ENCODE measurements at regions not wholly inside any gene's neighbourhood (a gene's known extent, or its start where the extent isn't known, plus 50 kb on each side); places are given as distances from the start of the nearest gene placed in this dataset.
"Not testable (repeated sequence)": the region's sequence is repeated elsewhere in the genome, so short reads cannot be mapped to it uniquely, and the experiment has no call there.

DNA sequence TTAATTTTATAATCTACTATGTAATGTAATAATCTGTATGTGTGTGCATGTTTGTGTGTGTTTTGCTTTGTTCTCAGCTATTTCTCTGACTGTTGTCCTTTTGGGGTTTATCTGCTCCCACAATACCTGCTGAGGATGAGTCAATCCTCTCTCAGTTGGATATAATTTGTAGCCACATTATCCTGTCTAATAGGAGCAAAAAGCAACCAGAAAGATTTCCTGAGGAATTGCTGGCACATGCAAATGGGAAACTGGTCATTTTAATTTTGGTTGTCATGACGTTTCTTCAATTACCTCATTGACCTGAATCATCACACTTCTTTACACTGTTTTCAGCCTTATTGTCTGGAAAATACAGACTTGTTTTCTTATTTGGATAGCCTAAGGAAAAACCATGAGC lies 488.4 kb downstream of the KLF5 start:
- Histone ChIP-seq H3K4me1 (ENCODE audit: control insufficient read depth, insufficient read depth, low read length) (no peaks in the 10 kb centered on the region), H3K27me3 (ENCODE audit: control insufficient read depth, insufficient read depth, low read length) (no peaks in the 10 kb centered on the region), H3K27ac (ENCODE audit: low read depth, low read length) (no peak overlapping the region), H3K9ac (ENCODE audit: low read length) (no peak overlapping the region), H3K4me3 (ENCODE audit: low read length) (no peak overlapping the region), H3K36me3 (ENCODE audit: control insufficient read depth, insufficient read depth, low read length) (no peaks in the 10 kb centered on the region)

DNA sequence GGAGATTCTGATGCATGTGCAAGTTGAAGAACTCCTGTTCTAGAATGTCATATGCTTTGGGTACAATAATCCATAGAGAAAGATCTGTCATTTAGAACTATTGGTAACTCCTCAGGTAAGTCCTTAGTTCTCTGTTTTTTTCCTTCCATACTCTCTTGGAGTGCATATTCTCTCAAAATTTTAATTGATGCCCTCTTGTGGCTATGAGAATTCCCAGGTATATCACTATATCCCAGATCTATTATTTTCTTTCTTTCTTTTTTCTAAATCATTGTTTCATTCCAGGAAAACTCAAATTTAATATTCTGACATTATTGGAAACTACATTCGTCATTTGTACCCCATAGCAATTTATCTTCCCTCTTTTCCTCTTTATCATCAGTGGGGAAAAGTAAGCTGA lies 485.4 kb downstream of the KLF5 start:
- no peak overlapping the region for H3K4me3 ChIP-seq (ENCODE audit: low read length)
- no peak overlapping the region for H3K9ac ChIP-seq (ENCODE audit: low read length)
- no peaks in the 10 kb centered on the region for H3K36me3 ChIP-seq (ENCODE audit: control insufficient read depth, insufficient read depth, low read length)
- no peak overlapping the region for H3K27ac ChIP-seq (ENCODE audit: low read depth, low read length)
- no peaks in the 10 kb centered on the region for H3K4me1 ChIP-seq (ENCODE audit: control insufficient read depth, insufficient read depth, low read length)
- H3K27me3 ChIP-seq (ENCODE audit: control insufficient read depth, insufficient read depth, low read length): no peaks in the 10 kb centered on the region

DNA sequence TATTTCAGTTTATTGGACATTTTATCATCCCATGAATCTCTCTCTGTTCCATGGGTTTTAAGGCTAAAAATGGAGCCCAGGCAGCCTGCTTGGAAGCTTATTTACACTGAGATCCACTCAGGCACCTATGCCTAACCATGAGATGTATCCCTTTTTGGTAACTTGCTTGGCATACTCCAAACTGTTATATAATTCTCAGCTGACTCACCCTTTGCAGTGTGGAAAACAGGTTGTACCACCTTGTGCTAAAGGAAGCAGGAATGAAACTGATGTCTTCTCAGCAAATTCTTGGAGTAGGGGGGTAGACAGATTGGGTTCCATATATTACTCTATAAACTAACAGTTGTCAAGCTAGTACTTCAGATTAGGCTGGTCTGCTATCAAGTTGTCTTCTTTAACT lies 483.6 kb downstream of the KLF5 start:
- no peaks in the 10 kb centered on the region for H3K4me1 ChIP-seq (ENCODE audit: control insufficient read depth, insufficient read depth, low read length)
- H3K9ac ChIP-seq (ENCODE audit: low read length): no peak overlapping the region
- no peaks in the 10 kb centered on the region for H3K36me3 ChIP-seq (ENCODE audit: control insufficient read depth, insufficient read depth, low read length)
- H3K27me3 ChIP-seq (ENCODE audit: control insufficient read depth, insufficient read depth, low read length): no peaks in the 10 kb centered on the region
- H3K27ac ChIP-seq (ENCODE audit: low read depth, low read length): no peak overlapping the region
- no peak overlapping the region for H3K4me3 ChIP-seq (ENCODE audit: low read length)

DNA sequence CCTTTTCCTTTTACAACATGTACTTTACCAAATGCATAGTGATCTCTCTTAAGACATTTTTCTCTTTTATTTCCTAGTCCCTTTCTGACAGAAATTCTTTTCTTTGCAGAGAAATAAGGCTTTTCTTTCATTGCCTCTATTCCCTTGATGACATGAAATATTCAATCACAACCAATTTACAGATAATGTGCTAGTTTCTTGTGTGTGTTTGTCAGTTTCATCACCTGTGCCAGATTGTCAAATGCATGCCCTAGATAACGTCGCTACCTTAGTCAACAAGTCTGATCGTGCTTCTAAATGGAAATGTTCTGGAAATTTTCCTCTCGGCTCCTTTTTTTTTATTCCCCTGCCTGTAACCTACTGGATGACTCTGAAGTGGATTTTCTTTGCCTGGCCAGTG lies 478.1 kb downstream of the KLF5 start:
- Histone ChIP-seq H3K9ac (ENCODE audit: low read length) (no peak overlapping the region), H3K36me3 (ENCODE audit: control insufficient read depth, insufficient read depth, low read length) (no peaks in the 10 kb centered on the region), H3K27ac (ENCODE audit: low read depth, low read length) (no peak overlapping the region), H3K4me1 (ENCODE audit: control insufficient read depth, insufficient read depth, low read length) (no peaks in the 10 kb centered on the region), H3K4me3 (ENCODE audit: low read length) (no peak overlapping the region), H3K27me3 (ENCODE audit: control insufficient read depth, insufficient read depth, low read length) (no peaks in the 10 kb centered on the region)

DNA sequence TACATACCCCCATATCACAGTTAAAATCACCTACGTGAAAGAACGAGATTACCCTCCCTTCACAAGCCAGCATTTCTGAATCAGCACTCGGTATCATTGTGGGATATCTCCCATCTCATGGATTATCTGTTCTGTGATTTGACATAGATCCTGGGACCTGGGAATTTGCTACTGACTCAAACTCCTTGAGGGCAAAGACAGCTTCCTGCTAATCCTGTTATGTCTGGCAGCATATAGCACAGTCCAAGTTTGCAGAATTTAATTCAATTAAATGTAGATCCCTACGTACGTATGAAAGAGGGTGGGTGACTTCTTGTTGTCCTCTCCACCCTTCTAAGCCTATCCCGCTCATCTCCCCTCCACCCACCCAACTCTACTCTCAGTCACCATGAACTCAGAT lies 476.5 kb downstream of the KLF5 start:
- Histone ChIP-seq H3K36me3 (ENCODE audit: control insufficient read depth, insufficient read depth, low read length) (no peaks in the 10 kb centered on the region), H3K4me1 (ENCODE audit: control insufficient read depth, insufficient read depth, low read length) (no peaks in the 10 kb centered on the region), H3K4me3 (ENCODE audit: low read length) (no peak overlapping the region), H3K27ac (ENCODE audit: low read depth, low read length) (no peak overlapping the region), H3K27me3 (ENCODE audit: control insufficient read depth, insufficient read depth, low read length) (no peaks in the 10 kb centered on the region), H3K9ac (ENCODE audit: low read length) (no peak overlapping the region)

DNA sequence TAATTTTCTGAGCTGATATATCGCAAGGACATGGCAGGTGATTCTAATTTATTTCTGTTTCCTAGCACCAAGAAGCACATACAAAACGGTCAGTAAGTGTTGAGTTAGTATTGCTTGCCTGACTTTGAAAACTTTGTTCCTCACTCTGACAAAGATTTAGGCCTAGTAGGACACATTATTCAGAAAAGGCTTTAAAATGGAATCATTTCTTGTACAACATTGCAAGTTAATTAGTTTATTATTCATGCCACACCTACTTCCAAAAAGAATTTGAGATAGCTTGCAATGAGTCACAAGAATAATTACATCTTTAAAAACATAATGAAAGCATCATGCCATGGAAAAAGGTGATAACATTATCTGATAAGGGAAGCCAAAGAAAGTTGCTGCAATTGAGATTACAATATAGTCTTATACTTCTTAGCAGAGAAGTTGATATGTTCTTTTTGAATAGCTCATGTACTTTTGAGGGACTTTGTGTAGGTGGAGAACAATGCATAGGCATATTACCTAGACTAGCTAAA lies 474.2 kb downstream of the KLF5 start:
- H3K4me1 ChIP-seq (ENCODE audit: control insufficient read depth, insufficient read depth, low read length): no peaks in the 10 kb centered on the region
- no peak overlapping the region for H3K9ac ChIP-seq (ENCODE audit: low read length)

DNA sequence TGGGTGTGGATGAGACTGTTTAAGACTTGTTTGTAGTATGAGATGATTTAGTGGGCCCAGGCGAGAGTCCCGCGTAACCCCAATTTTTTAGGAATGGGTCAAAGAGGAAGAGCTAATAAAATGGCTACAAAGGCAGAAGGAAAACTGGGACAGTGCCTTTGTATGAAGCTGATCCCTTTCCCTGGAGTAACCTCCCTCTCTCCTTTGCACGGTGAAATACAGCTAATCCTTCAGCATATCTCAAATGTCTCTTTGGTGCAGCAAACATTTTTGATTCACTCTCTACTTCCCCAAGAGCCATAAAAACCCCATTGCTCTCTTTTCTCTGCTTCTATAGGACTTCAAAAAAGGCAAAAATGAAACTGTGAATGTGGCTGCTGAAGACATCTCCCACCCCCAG lies 473.8 kb downstream of the KLF5 start:
- Histone ChIP-seq H3K4me1 (ENCODE audit: control insufficient read depth, insufficient read depth, low read length) (no peaks in the 10 kb centered on the region), H3K36me3 (ENCODE audit: control insufficient read depth, insufficient read depth, low read length) (no peaks in the 10 kb centered on the region), H3K27me3 (ENCODE audit: control insufficient read depth, insufficient read depth, low read length) (no peaks in the 10 kb centered on the region), H3K9ac (ENCODE audit: low read length) (no peak overlapping the region), H3K27ac (ENCODE audit: low read depth, low read length) (no peak overlapping the region), H3K4me3 (ENCODE audit: low read length) (no peak overlapping the region)

More for the DNA sequence above, 474.2 kb downstream of the KLF5 start:
- Histone ChIP-seq H3K27me3 (ENCODE audit: control insufficient read depth, insufficient read depth, low read length) (no peaks in the 10 kb centered on the region), H3K36me3 (ENCODE audit: control insufficient read depth, insufficient read depth, low read length) (no peaks in the 10 kb centered on the region), H3K4me3 (ENCODE audit: low read length) (no peak overlapping the region), H3K27ac (ENCODE audit: low read depth, low read length) (no peak overlapping the region)

DNA sequence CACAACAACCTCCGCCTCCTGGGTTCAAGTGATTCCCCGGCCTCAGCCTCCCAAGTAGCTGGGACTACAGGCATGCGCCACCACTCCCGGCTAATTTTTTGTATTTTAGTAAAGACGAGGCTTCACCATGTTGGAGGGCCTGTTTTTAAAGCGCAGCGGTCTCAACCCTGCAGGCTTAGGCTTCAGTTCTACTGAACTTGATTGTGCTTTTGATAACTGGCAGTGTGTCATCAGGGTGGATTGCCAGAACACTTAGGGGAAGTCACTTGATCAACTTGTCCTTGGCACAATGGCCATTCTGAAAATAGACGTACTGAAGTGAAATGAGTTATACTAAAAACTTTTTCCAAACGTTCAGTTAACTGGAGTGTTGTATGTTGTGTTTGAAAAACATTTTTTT lies 472.2 kb downstream of the KLF5 start:
- no peak overlapping the region for H3K9ac ChIP-seq (ENCODE audit: low read length)
- H3K27ac ChIP-seq (ENCODE audit: low read depth, low read length): no peak overlapping the region
- no peaks in the 10 kb centered on the region for H3K36me3 ChIP-seq (ENCODE audit: control insufficient read depth, insufficient read depth, low read length)
- H3K27me3 ChIP-seq (ENCODE audit: control insufficient read depth, insufficient read depth, low read length): no peaks in the 10 kb centered on the region
- H3K4me3 ChIP-seq (ENCODE audit: low read length): no peak overlapping the region
- no peaks in the 10 kb centered on the region for H3K4me1 ChIP-seq (ENCODE audit: control insufficient read depth, insufficient read depth, low read length)

DNA sequence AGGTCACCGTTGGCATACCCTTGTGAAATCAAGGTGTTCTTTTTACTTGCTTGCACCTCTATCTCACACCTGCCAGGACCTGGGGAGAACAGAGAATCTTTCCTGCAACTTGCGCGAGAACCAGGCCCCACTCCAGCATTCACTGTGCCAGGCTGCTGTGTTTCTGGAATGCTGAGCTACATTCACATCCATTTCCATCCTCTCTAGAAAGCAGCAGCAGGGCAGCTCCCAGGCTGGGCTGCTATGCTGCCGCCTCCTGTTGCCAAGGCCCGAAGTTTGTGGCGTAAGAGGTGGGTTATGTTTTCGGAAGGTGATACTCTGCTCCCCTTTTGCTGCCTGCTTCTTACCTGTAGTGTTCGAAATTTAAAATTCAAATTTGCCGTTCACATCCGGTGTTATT lies 464.1 kb downstream of the KLF5 start:
- Histone ChIP-seq H3K4me1 (ENCODE audit: control insufficient read depth, insufficient read depth, low read length) (no peaks in the 10 kb centered on the region), H3K27me3 (ENCODE audit: control insufficient read depth, insufficient read depth, low read length) (no peaks in the 10 kb centered on the region), H3K27ac (ENCODE audit: low read depth, low read length) (no peak overlapping the region), H3K4me3 (ENCODE audit: low read length) (no peak overlapping the region), H3K36me3 (ENCODE audit: control insufficient read depth, insufficient read depth, low read length) (no peaks in the 10 kb centered on the region), H3K9ac (ENCODE audit: low read length) (no peak overlapping the region)

DNA sequence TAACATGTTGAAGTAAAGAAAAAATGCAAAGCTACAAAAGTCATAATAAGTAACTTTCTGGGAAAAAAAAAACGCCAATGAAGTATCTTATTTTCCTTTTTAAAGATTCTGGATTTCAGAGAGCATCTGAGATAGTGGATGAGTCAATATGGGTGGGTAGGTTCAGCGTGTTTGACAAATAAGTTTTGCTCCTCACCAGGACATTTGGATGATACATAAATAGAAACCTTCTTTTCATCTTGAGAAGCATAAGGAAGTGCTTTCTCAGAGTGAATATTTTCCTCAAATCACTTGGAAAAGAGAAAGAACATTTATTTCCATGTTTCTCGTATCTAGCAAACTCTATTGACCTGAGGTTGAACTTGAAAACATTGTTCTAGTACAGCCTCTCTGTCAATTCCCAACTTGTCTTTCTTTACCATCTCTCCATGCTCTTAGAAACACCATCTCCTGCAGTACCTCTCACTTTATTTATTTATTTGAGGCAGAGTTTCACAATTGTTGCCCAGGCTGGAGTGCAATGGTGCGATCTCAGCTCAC lies 463.2 kb downstream of the KLF5 start:
- no peaks in the 10 kb centered on the region for H3K36me3 ChIP-seq (ENCODE audit: control insufficient read depth, insufficient read depth, low read length)
- no peaks in the 10 kb centered on the region for H3K4me1 ChIP-seq (ENCODE audit: control insufficient read depth, insufficient read depth, low read length)
- no peaks in the 10 kb centered on the region for H3K27me3 ChIP-seq (ENCODE audit: control insufficient read depth, insufficient read depth, low read length)
- no peak overlapping the region for H3K9ac ChIP-seq (ENCODE audit: low read length)
- no peak overlapping the region for H3K27ac ChIP-seq (ENCODE audit: low read depth, low read length)
- no peak overlapping the region for H3K4me3 ChIP-seq (ENCODE audit: low read length)

DNA sequence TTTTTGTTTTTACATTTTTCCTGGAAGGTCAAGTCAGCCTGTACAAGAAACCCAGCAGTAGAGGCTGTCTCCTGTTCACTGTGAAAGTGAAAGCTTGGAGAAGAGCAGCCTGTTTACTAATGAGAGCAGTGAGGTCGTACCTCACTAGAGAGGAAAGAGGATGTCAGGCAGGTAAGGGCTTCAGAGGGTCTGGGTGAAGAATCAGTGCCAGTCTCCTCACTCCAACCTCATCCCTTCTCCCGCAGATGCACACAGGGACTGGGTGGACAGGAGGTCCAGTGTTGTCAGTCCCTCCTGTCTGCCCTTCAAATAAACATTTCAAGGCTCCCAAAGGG lies 462.5 kb downstream of the KLF5 start:
- H3K27ac ChIP-seq (ENCODE audit: low read depth, low read length): no peak overlapping the region
- H3K27me3 ChIP-seq (ENCODE audit: control insufficient read depth, insufficient read depth, low read length): no peaks in the 10 kb centered on the region
- no peak overlapping the region for H3K4me3 ChIP-seq (ENCODE audit: low read length)
- H3K36me3 ChIP-seq (ENCODE audit: control insufficient read depth, insufficient read depth, low read length): no peaks in the 10 kb centered on the region
- no peak overlapping the region for H3K9ac ChIP-seq (ENCODE audit: low read length)
- no peaks in the 10 kb centered on the region for H3K4me1 ChIP-seq (ENCODE audit: control insufficient read depth, insufficient read depth, low read length)

DNA sequence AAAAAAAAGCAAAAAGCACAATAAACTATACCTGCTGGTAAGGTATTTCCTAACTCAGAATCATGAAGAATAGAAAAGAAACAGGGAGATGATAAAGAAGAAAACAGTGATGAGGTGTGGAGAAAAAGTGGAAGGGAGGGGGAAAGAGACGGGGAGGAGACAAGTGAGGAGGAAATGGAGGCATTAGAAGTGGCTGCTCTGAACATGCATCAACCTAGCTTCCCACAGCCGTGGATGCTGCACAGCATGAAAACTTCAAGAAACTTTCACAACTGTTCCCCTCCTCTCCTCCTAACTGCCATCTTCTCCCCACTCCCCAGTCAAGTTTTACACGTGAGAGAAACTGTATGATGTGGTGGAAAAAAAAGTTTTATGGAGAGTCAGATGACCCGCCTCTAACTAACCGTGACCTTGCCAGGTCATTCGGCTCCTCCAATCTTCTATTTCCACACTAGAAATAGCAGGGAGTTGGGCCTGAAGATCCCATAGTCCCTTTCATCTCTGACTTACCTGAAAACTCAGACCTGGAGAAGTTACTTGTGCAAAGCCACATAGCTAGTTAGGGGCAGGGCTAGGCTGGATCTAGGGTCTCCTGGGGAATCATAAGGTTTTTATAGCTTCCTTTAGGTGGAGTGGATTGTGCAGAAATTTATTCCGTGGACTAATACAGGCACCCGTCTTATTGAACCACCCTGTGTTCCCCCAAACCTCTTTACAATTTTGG lies 461.9 kb downstream of the KLF5 start:
- Histone ChIP-seq H3K27ac (ENCODE audit: low read depth, low read length) (no peak overlapping the region), H3K4me1 (ENCODE audit: control insufficient read depth, insufficient read depth, low read length) (no peaks in the 10 kb centered on the region), H3K9ac (ENCODE audit: low read length) (no peak overlapping the region), H3K27me3 (ENCODE audit: control insufficient read depth, insufficient read depth, low read length) (no peaks in the 10 kb centered on the region), H3K4me3 (ENCODE audit: low read length) (no peak overlapping the region), H3K36me3 (ENCODE audit: control insufficient read depth, insufficient read depth, low read length) (no peaks in the 10 kb centered on the region)

DNA sequence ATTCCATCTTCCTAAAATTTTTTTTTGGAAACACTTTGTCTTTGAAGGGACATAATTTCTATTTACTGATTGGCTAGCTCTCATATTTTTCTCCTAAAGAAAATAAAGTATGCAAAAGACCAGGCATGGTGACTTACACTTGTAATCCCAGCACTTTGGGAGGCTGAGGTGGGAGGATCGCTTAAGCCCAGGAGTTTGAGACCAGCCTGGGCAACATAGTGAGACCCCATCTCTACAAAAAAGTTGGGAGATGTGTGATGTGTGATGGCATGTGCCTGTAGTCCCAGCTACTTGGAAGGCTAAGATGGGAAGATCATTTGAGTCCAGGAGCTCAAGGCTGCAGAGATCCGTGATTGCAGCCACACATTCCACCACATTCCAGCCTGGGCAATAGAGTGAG lies 461.3 kb downstream of the KLF5 start:
- H3K4me3 ChIP-seq (ENCODE audit: low read length): not testable (repeated sequence)

More for the DNA sequence above, 461.3 kb downstream of the KLF5 start:
- H3K4me1 ChIP-seq (ENCODE audit: control insufficient read depth, insufficient read depth, low read length); H3K9ac ChIP-seq (ENCODE audit: low read length); H3K27me3 ChIP-seq (ENCODE audit: control insufficient read depth, insufficient read depth, low read length); H3K36me3 ChIP-seq (ENCODE audit: control insufficient read depth, insufficient read depth, low read length); H3K27ac ChIP-seq (ENCODE audit: low read depth, low read length): not testable (repeated sequence)

Data from rectal smooth muscle tissue (tissue), 1 donor.